HUES64 (cell line): ENCODE measurements at regions not wholly inside any gene's neighbourhood (a gene's known extent, or its start where the extent isn't known, plus 50 kb on each side); places are given as distances from the start of the nearest gene placed in this dataset.
"Not testable (repeated sequence)": the region's sequence is repeated elsewhere in the genome, so short reads cannot be mapped to it uniquely, and the experiment has no call there.

Experiments
- H3K27ac ChIP-seq: 2 replicates; pipeline ENCODE4 v1.7.0; 2013; ENCODE audit warnings: low read depth, low read length, inconsistent platforms
- H3K27me3 ChIP-seq: 2 replicates; pipeline ENCODE4 v1.6.1; 2013; ENCODE audit warnings: mild to moderate bottlenecking, low read length; ENCODE audit not compliant: insufficient read depth
- H3K36me3 ChIP-seq: 2 replicates; pipeline ENCODE4 v1.6.1; 2013; ENCODE audit warnings: mild to moderate bottlenecking, low read length; ENCODE audit not compliant: insufficient read depth
- H3K4me1 ChIP-seq: 2 replicates; pipeline ENCODE4 v1.6.1; 2013; ENCODE audit warnings: mild to moderate bottlenecking, low read length, moderate library complexity; ENCODE audit not compliant: insufficient read depth
- H3K4me3 ChIP-seq: 2 replicates; pipeline ENCODE4 v1.5.1; 2013; ENCODE audit warnings: mild to moderate bottlenecking, low read length, moderate library complexity
- H3K9ac ChIP-seq: 2 replicates; pipeline ENCODE4 v1.6.1; 2013; ENCODE audit warnings: mild to moderate bottlenecking, low read depth, low read length
- H3K9me3 ChIP-seq: 2 replicates; pipeline ENCODE4 v1.6.1; 2013; ENCODE audit warnings: low read depth, low read length; ENCODE audit not compliant: insufficient read depth
- WGBS: fragments of 150-250, 120-280 bp; methylation state at CpG from one replicate; pipeline ENCODE4 v1.1.7; 2013; ENCODE audit warnings: missing lambda C conversion rate; 5-methylcytosine and 5-hydroxymethylcytosine counted together

DNA sequence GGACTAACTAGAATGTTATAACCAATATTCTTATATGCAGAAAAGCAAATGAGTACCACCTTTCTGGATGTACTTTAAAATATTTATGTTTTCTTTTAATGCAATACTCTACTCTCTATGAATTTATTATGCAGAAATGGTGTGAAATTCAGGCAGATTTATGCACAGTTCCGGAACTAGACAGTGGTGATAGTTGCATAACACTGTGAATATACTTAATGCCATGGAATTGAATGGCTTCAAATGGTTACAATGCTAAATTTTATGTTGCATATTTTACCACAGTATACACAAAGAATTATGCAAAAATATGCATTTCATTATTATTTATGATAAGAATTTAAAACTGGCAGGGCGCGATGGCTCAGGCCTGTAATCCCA lies 287.8 kb upstream of the FN1 start:
- Histone ChIP-seq H3K9me3 (no peaks in the 10 kb centered on the region), H3K4me3 (no peak overlapping the region), H3K27ac (no peak overlapping the region), H3K9ac (no peak overlapping the region), H3K27me3 (no peaks in the 10 kb centered on the region), H3K36me3 (no peaks in the 10 kb centered on the region), H3K4me1 (no peaks in the 10 kb centered on the region)
- WGBS, result 100% methylated on average over 3 of the region's 3 CpGs

DNA sequence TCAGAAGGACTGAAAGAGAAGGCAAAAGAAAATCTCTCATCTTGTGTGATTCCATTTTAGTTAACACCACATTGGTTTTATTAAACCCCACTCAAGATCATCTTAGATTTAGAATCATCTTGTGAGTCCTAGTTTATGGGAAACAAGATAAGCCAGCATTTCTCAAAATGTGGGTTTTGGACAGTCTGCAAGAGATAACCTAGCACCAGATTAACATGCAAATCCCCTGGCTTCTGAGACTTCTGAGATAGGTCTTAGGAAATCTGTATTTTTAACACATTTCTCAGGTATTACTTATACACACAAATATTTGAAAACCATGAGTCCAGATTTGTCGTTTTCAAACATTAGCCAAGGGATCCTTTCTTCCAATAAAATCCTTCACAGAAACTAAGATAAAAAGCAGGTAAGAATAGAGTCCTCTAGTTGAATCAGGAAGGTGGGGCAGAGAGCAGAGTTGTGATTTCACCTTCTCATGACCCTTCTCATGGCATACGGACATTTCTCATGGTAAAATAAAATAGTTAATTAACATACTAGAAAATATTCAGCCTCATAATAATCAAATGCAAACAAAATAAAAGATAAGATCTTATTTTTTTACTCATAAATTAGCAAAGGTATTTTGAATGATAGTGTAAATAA lies 287.2 kb upstream of the FN1 start:
- no peak overlapping the region for H3K9ac ChIP-seq
- H3K36me3 ChIP-seq, result no peaks in the 10 kb centered on the region
- no peaks in the 10 kb centered on the region for H3K27me3 ChIP-seq
- no peaks in the 10 kb centered on the region for H3K4me1 ChIP-seq
- H3K4me3 ChIP-seq, result no peak overlapping the region
- WGBS, result no CpG with 5 or more reads among the region's 2 CpGs
- H3K27ac ChIP-seq, result no peak overlapping the region
- no peaks in the 10 kb centered on the region for H3K9me3 ChIP-seq

GRCh38 chr2:215722125-215722524 lies 286.3 kb upstream of the FN1 start:
- 91% methylated on average over 5 of the region's 5 CpGs for whole genome bisulfite sequencing
- no peak overlapping the region for H3K4me3 ChIP-seq
- no peak overlapping the region for H3K9ac ChIP-seq
- no peaks in the 10 kb centered on the region for H3K27me3 ChIP-seq
- H3K9me3 ChIP-seq, result no peaks in the 10 kb centered on the region
- H3K36me3 ChIP-seq, result no peaks in the 10 kb centered on the region
- no peaks in the 10 kb centered on the region for H3K4me1 ChIP-seq
- no peak overlapping the region for H3K27ac ChIP-seq

- not testable (repeated sequence) for H3K4me1 ChIP-seq, H3K27me3 ChIP-seq, H3K27ac ChIP-seq, H3K9me3 ChIP-seq, H3K9ac ChIP-seq, H3K4me3 ChIP-seq, H3K36me3 ChIP-seq
- 92% methylated on average over 1 of the region's 1 CpG for WGBS
These were observed 285.6 kb upstream of the FN1 start for GRCh38 chr2:215721515-215721914.

DNA sequence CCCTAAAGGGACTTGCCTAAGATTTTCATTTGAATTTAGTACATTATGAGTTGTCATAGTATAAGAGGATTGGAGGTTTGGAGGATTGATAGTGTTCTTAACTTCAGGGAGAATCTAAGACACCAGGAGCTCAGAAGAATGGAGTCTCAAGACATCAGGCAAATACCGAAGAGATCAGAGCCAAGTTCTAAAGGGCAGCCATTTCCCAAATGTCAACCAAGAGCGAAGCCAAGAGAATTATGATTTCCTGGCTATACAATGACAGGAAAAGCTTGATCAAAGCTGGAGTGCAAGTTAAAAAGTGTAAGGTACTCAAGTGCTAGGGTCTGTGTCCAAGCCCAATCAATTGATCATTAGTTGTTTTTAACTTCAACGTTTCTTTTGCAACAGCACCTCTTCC lies 283.0 kb upstream of the FN1 start:
- H3K9me3 ChIP-seq, result no peaks in the 10 kb centered on the region
- H3K9ac ChIP-seq, result no peak overlapping the region
- 92% methylated on average over 3 of the region's 3 CpGs for WGBS
- no peaks in the 10 kb centered on the region for H3K4me1 ChIP-seq
- no peak overlapping the region for H3K4me3 ChIP-seq
- no peaks in the 10 kb centered on the region for H3K36me3 ChIP-seq
- H3K27me3 ChIP-seq, result no peaks in the 10 kb centered on the region
- H3K27ac ChIP-seq, result no peak overlapping the region

GRCh38 chr2:215718436-215718835 lies 282.6 kb upstream of the FN1 start:
- Histone ChIP-seq H3K9me3 (no peaks in the 10 kb centered on the region), H3K4me3 (no peak overlapping the region), H3K4me1 (no peaks in the 10 kb centered on the region), H3K9ac (no peak overlapping the region), H3K27ac (no peak overlapping the region), H3K36me3 (no peaks in the 10 kb centered on the region), H3K27me3 (no peaks in the 10 kb centered on the region)
- WGBS, result 83% methylated on average over 1 of the region's 2 CpGs

DNA sequence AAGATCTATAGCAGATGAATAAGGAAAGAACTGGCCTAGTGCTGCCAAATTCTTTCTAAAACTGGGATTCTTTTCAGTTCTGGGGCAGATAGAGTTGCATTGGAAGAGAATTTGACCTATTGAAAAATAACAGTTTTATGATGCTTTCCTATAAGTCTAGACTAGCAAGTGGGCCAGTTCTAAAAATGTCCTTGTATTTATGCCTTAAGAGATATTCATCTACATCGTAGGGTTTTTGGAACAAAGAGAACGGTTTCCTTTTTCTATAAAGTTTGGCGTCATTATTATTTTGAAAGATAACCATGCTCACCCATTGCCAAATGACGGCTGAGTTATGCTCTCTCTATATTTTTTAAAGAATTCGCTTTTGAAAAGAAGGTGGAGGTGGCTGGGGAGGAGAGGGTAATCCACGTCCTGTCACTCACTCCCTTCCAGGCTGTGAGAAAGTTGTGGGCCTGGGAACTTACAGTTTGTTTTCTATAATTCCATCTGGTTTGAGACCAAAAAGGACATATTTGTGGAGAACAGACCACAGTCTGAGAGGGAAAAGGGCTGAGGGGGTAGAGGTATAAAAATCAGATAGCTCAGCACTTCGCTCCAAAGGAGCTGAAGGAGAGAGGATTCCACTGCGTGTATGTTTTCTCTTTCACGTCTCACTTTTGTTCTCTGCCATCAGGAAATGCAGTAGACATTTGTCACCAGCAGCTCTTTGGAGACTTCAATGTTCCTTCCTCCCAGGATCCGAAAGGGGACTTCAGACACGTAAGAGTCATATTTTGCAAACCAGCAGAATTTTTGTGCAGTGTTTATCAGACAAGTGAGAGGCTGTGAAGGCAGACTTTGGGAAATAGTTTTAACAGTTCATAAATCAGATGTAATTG lies 281.9 kb upstream of the FN1 start:
- H3K36me3 ChIP-seq, result no peaks in the 10 kb centered on the region
- H3K27ac ChIP-seq, result no peak overlapping the region
- no peak overlapping the region for H3K9ac ChIP-seq
- H3K9me3 ChIP-seq, result no peaks in the 10 kb centered on the region
- H3K4me1 ChIP-seq, result no peaks in the 10 kb centered on the region
- H3K27me3 ChIP-seq, result no peaks in the 10 kb centered on the region
- H3K4me3 ChIP-seq, result no peak overlapping the region
- 88% methylated on average over 9 of the region's 11 CpGs for WGBS

DNA sequence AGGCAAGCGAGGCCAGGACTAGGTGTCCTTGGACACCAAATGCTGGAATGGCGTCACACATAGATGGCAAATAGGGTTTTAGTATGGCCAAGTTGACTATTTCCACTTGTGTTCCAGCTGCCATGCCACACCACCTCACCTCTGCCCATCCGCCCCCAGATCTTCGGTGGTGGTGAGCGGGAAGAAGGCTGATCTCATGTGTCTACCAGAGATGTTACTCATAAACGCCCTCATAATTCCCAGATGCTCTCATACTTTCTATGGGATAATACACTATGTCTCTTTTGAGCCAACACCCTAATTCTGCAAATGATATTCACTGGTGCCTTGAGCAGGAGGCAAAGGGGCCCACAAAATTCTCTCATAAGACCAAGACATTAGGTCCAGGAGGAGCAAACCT lies 281.1 kb upstream of the FN1 start:
- Histone ChIP-seq H3K27me3 (no peaks in the 10 kb centered on the region), H3K27ac (no peak overlapping the region), H3K36me3 (no peaks in the 10 kb centered on the region), H3K9ac (no peak overlapping the region), H3K4me3 (no peak overlapping the region), H3K4me1 (peaks cover 1% of the 10 kb centered on the region; the same call in 1 of the 2 replicates), H3K9me3 (no peaks in the 10 kb centered on the region)
- 97% methylated on average over 6 of the region's 6 CpGs for WGBS

DNA sequence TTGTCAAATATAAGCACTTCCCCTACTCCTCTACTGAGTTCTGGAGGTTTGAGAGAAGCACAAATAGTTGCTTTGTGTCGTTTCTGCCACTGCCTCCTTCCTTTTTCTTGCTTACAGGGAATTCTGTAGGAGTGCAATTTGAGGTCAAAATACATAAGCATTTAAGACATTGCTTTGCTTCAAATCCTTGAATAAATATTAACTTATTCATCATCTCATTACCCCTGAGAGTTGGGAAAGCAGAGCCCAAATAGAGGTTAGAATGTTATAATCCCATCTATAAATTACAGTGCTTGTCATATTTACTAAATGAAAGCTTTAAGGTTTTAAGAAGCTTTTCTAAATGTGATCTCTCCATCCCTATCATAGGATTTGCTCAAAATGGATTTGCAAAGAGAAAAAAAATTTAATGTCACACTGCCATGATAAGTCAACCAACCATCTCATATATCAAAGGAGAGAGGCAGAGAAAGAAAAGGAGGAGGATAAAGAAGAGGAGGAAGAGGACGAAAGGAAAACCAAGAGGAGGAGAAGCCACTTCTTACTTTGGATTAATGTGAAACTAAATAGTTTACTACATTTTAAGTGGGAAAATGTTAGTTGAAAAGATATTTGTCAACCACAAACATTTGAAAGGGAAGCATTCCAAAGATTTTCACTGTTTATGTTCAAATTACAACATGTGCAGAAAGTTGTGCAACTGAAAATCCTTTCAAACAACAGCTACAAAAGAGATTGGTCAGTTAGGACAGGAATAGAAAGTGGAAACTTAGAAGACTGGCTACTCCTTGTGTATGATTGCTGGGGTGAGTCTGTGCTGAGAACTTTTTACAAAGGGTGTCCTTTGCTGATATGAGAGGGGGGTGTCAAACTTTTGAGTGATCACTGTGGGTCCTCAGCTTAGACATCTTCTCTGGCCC lies 277.3 kb upstream of the FN1 start:
- no peak overlapping the region for H3K27ac ChIP-seq
- no peaks in the 10 kb centered on the region for H3K9me3 ChIP-seq
- H3K9ac ChIP-seq, result no peak overlapping the region
- no peaks in the 10 kb centered on the region for H3K36me3 ChIP-seq
- WGBS, result 50% methylated on average over 1 of the region's 2 CpGs
- peaks cover 10% of the 10 kb centered on the region; the same call in 1 of the 2 replicates for H3K4me1 ChIP-seq
- H3K4me3 ChIP-seq, result no peak overlapping the region
- H3K27me3 ChIP-seq, result no peaks in the 10 kb centered on the region

GRCh38 chr2:215712219-215712868 lies 276.5 kb upstream of the FN1 start:
- Histone ChIP-seq H3K4me3 (no peak overlapping the region), H3K9me3 (no peaks in the 10 kb centered on the region), H3K4me1 (peaks cover 10% of the 10 kb centered on the region; the same call in 1 of the 2 replicates), H3K27ac (no peak overlapping the region), H3K27me3 (no peaks in the 10 kb centered on the region), H3K36me3 (no peaks in the 10 kb centered on the region), H3K9ac (no peak overlapping the region)
- 91% methylated on average over 1 of the region's 3 CpGs for WGBS
